GM18868 (cell line): ENCODE measurements at regions not wholly inside any gene's neighbourhood (a gene's known extent, or its start where the extent isn't known, plus 50 kb on each side); places are given as distances from the start of the nearest gene placed in this dataset.

ENCODE experiments used
- ATAC-seq: cut with Tn5 transposase; IDR thresholded peaks from one replicate; pipeline ENCODE4 v1.9.1; 2021; ENCODE audit warnings: mild to moderate bottlenecking, moderate library complexity; ENCODE audit not compliant: unreplicated experiment

- ATAC-seq: no peak
Observed at GRCh38 chr2:60106836-60107529, 446.5 kb downstream of the BCL11A start.

GRCh38 chr2:60105906-60106305 lies 447.5 kb downstream of the BCL11A start:
- ATAC-seq: no peak

- peak; percentile 38 for ATAC-seq
Observed at GRCh38 chr2:60104514-60105505, 448.6 kb downstream of the BCL11A start.

GRCh38 chr2:60100034-60100433 lies 453.4 kb downstream of the BCL11A start:
- no peak for ATAC-seq

GRCh38 chr2:60098996-60099395 lies 454.5 kb downstream of the BCL11A start:
- no peak for ATAC-seq

- ATAC-seq: no peak
Observed at GRCh38 chr2:60097298-60097697, 456.2 kb downstream of the BCL11A start.

GRCh38 chr2:60096556-60096955 lies 456.9 kb downstream of the BCL11A start:
- ATAC-seq: no peak

- no peak for ATAC-seq
Observed at GRCh38 chr2:60095903-60096302, 457.6 kb downstream of the BCL11A start.

GRCh38 chr2:60095202-60095815 lies 458.1 kb downstream of the BCL11A start:
- ATAC-seq: no peak

- ATAC-seq: no peak
Observed at GRCh38 chr2:60094450-60094929, 459.0 kb downstream of the BCL11A start.

- no peak for ATAC-seq
Observed at GRCh38 chr2:60092781-60093180, 460.7 kb downstream of the BCL11A start.

- no peak for ATAC-seq
Observed at GRCh38 chr2:60091894-60092293, 461.6 kb downstream of the BCL11A start.

GRCh38 chr2:60091266-60091665 lies 462.2 kb downstream of the BCL11A start:
- ATAC-seq: no peak

- no peak for ATAC-seq
Observed at GRCh38 chr2:60079562-60079961, 473.9 kb downstream of the BCL11A start.

GRCh38 chr2:60075048-60075447 lies 478.4 kb downstream of the BCL11A start:
- no peak for ATAC-seq

- ATAC-seq: no peak
Observed at GRCh38 chr2:60073201-60073600, 480.3 kb downstream of the BCL11A start.

GRCh38 chr2:60072609-60073008 lies 480.8 kb downstream of the BCL11A start:
- ATAC-seq: no peak

- ATAC-seq: no peak
Observed at GRCh38 chr2:60071490-60071831, 482.0 kb downstream of the BCL11A start.

GRCh38 chr2:60070736-60071489 lies 482.5 kb downstream of the BCL11A start:
- no peak for ATAC-seq

GRCh38 chr2:60070196-60070595 lies 483.3 kb downstream of the BCL11A start:
- ATAC-seq: no peak

- peak; percentile 72 for ATAC-seq
Observed at GRCh38 chr2:60068755-60069154, 484.7 kb downstream of the BCL11A start.
